Inferior parietal cortex (tissue), 1 donor: ENCODE measurements at regions not wholly inside any gene's neighbourhood (a gene's known extent, or its start where the extent isn't known, plus 50 kb on each side); places are given as distances from the start of the nearest gene placed in this dataset.
"Not testable (repeated sequence)": the region's sequence is repeated elsewhere in the genome, so short reads cannot be mapped to it uniquely, and the experiment has no call there.

Source experiments
- DNase-seq: peaks from one replicate; pipeline ENCODE4 v3.0.0-alpha.2; 2016; ENCODE audit errors: extremely low spot score

GRCh38 chr14:44785096-44785495 is 176.7 kb downstream of the KLHL28 start:
- no peak for DNase-seq

GRCh38 chr14:44783901-44784300 is 177.8 kb downstream of the KLHL28 start:
- DNase-seq = no peak

GRCh38 chr14:44782775-44783238 is 178.9 kb downstream of the KLHL28 start:
- DNase-seq = no peak

GRCh38 chr14:44780989-44781388 is 180.8 kb downstream of the KLHL28 start:
- DNase-seq = no peak

GRCh38 chr14:44778604-44779003 is 183.1 kb downstream of the KLHL28 start:
- no peak for DNase-seq

GRCh38 chr14:44777584-44777983 is 184.2 kb downstream of the KLHL28 start:
- no peak for DNase-seq

GRCh38 chr14:44775248-44775647 is 186.5 kb downstream of the KLHL28 start:
- DNase-seq = no peak

GRCh38 chr14:44774396-44774795 is 187.4 kb downstream of the KLHL28 start:
- DNase-seq = no peak

- DNase-seq = no peak
These were observed 190.3 kb downstream of the KLHL28 start for GRCh38 chr14:44771496-44771895.

- DNase-seq = no peak
These were observed 191.5 kb downstream of the KLHL28 start for GRCh38 chr14:44770201-44770600.

GRCh38 chr14:44768935-44769334 is 192.8 kb downstream of the KLHL28 start:
- DNase-seq = no peak

GRCh38 chr14:44767646-44768173 is 194.0 kb downstream of the KLHL28 start:
- no peak for DNase-seq

- no peak for DNase-seq
These were observed 195.5 kb downstream of the KLHL28 start for GRCh38 chr14:44766285-44766684.

- no peak for DNase-seq
These were observed 198.4 kb downstream of the KLHL28 start for GRCh38 chr14:44763356-44763755.

- no peak for DNase-seq
These were observed 202.5 kb downstream of the KLHL28 start for GRCh38 chr14:44759277-44759676.

GRCh38 chr14:44756554-44756953 is 205.2 kb downstream of the KLHL28 start:
- DNase-seq = peak; percentile 20

- no peak for DNase-seq
These were observed 216.4 kb downstream of the KLHL28 start for GRCh38 chr14:44745371-44745770.

- no peak for DNase-seq
These were observed 219.5 kb downstream of the KLHL28 start for GRCh38 chr14:44742202-44742601.

- no peak for DNase-seq
These were observed 220.3 kb downstream of the KLHL28 start for GRCh38 chr14:44741431-44741830.

GRCh38 chr14:44736326-44736725 is 225.4 kb downstream of the KLHL28 start:
- no peak for DNase-seq

- no peak for DNase-seq
These were observed 225.1 kb upstream of the FSCB start for GRCh38 chr14:44732144-44732543.

GRCh38 chr14:44730860-44731259 is 223.8 kb upstream of the FSCB start:
- no peak for DNase-seq

GRCh38 chr14:44721395-44721794 is 214.3 kb upstream of the FSCB start:
- not testable (repeated sequence) for DNase-seq

- DNase-seq = no peak
These were observed 213.6 kb upstream of the FSCB start for GRCh38 chr14:44720707-44721106.
